Small intestine (tissue), 7 donors: ENCODE measurements at regions not wholly inside any gene's neighbourhood (a gene's known extent, or its start where the extent isn't known, plus 50 kb on each side); places are given as distances from the start of the nearest gene placed in this dataset.

Experiments used
- DNase-seq, 2 donors: peaks; one replicate each; pipeline versions ENCODE4 v3.0.0 to v3.0.0-alpha.2; 2013
- FAIRE-seq: peaks from 2 replicates; lab custom pipeline; 2012; peaks lifted over from hg19 to GRCh38; lab: Jason Lieb, UNC
- H3K27ac ChIP-seq, 3 donors: one replicate each; pipeline ENCODE4 v1.5.1; 2013; ENCODE audit warnings: low read length in 2 of 3, mild to moderate bottlenecking in 2 of 3, control low read depth in 1 of 3, inconsistent platforms in 1 of 3, low read depth in 1 of 3, moderate library complexity in 1 of 3
- H3K27me3 ChIP-seq, 3 donors: one replicate each; pipeline ENCODE4 v1.6.1; 2013; ENCODE audit warnings: low read length in 3 of 3, inconsistent platforms in 1 of 3; ENCODE audit not compliant: control insufficient read depth in 3 of 3, insufficient read depth in 3 of 3
- H3K36me3 ChIP-seq, 3 donors: one replicate each; pipeline ENCODE4 v1.6.1; 2013; ENCODE audit warnings: low read length in 3 of 3, inconsistent platforms in 1 of 3, low read depth in 1 of 3, mild to moderate bottlenecking in 1 of 3, moderate library complexity in 1 of 3; ENCODE audit not compliant: control insufficient read depth in 3 of 3, insufficient read depth in 2 of 3
- H3K4me1 ChIP-seq, 3 donors: one replicate each; pipeline ENCODE4 v1.6.1; 2013; ENCODE audit warnings: low read length in 2 of 3, inconsistent platforms in 1 of 3, low read depth in 1 of 3, mild to moderate bottlenecking in 1 of 3, moderate library complexity in 1 of 3; ENCODE audit not compliant: control insufficient read depth in 3 of 3, insufficient read depth in 2 of 3
- H3K4me3 ChIP-seq, 3 donors: one replicate each; pipeline ENCODE4 v1.5.1; 2013; ENCODE audit warnings: low read length in 3 of 3, control low read depth in 1 of 3, inconsistent platforms in 1 of 3, low read depth in 1 of 3, mild to moderate bottlenecking in 1 of 3, moderate library complexity in 1 of 3
- H3K9me3 ChIP-seq, 2 donors: one replicate each; pipeline ENCODE4 v1.6.1; 2013; ENCODE audit warnings: low read depth in 1 of 2, low read length in 1 of 2; ENCODE audit not compliant: control insufficient read depth in 2 of 2, insufficient read depth in 1 of 2
- WGBS, 3 donors: extraction: QIAGEN DNeasy Blood & Tissue Kit; methylation state at CpG; one replicate each; pipeline ENCODE4 v1.1.7; 2013; 5-methylcytosine and 5-hydroxymethylcytosine counted together
- donor health status: healthy with polysubstance abuse.
- donor health status: control.
- donor health status: control.
- donor health status: Bipolar disorder and iron deficiency.
- donor health status: healthy.

DNA sequence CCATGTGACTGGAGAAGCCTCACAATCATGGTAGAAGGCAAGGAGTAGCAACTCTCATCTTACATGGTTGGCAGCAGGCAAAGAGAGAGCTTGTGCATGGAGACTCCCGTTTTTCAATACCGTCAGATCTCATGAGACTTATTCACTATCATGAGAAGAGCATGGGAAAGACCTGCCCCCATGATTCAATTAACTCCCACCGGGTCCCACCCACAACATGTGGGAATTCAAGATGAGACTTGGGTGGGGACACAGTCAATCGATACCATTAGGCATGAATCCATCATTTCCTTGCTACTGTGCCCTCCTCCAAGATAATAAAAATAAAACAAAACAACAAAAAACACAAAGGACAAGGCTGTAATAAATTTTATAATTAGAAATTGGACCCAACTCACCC, 384.7 kb upstream of the MEIS2 start:
- DNase-seq (no peak), FAIRE-seq (no peak)
- H3K27ac ChIP-seq = no peak overlapping the region
- H3K4me3 ChIP-seq = no peak overlapping the region
- H3K36me3 ChIP-seq = no peaks in the 10 kb centered on the region
- H3K27me3 ChIP-seq = no peaks in the 10 kb centered on the region
- H3K9me3 ChIP-seq = no peaks in the 10 kb centered on the region
- no peaks in the 10 kb centered on the region for H3K4me1 ChIP-seq
- 85 to 90% (median 89%) methylated on average over 4 of the region's 4 CpGs for WGBS, 3 donors

GRCh38 chr15:37490707-37491106, 390.4 kb upstream of the MEIS2 start:
- no peak for DNase-seq
- no peak for FAIRE-seq
- H3K27ac ChIP-seq = no peak overlapping the region

DNA sequence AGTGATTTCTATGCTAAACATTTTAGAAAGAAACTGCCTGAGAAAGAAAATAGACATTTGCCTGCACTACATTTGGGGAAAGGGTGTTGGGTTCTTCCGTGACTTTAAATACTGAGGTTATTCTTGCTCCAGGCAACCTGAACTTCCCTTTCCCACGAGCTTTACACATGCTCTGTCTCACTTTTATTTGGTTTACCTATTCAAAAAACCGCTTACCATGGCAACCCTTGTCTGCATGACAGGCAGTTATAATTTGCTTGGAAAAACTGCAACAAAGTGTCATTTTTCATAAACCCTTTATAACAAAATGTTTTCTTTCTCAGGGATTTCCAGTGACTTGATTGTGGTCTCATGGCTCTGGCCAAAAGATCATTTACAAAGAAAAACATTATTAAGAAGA, 416.3 kb upstream of the MEIS2 start:
- FAIRE-seq = no peak
- no peak overlapping the region for H3K27ac ChIP-seq
- WGBS, 3 donors = 49 to 57% (median 51%) methylated on average over 3 of the region's 3 CpGs

More at GRCh38 chr15:37490707-37491106, 390.4 kb upstream of the MEIS2 start:
- Histone ChIP-seq H3K9me3 (peaks cover 0 to 2% of the 10 kb centered on the region in 2 donors), H3K36me3 (no peaks in the 10 kb centered on the region), H3K4me1 (no peaks in the 10 kb centered on the region), H3K27me3 (no peaks in the 10 kb centered on the region), H3K4me3 (no peak overlapping the region)
- WGBS, 3 donors = 92 to 97% (median 96%) methylated on average over 26 of the region's 26 CpGs

GRCh38 chr15:37517191-37517895, 417.0 kb upstream of the MEIS2 start:
- no peaks in the 10 kb centered on the region for H3K4me1 ChIP-seq
- 73 to 77% (median 77%) methylated on average over 6 of the region's 6 CpGs for WGBS, 3 donors
- FAIRE-seq = no peak

More for the DNA sequence above, 416.3 kb upstream of the MEIS2 start:
- no peak for DNase-seq
- Histone ChIP-seq H3K27me3 (no peaks in the 10 kb centered on the region), H3K4me3 (no peak overlapping the region), H3K9me3 (no peaks in the 10 kb centered on the region), H3K4me1 (no peaks in the 10 kb centered on the region), H3K36me3 (no peaks in the 10 kb centered on the region)

GRCh38 chr15:37518436-37518835, 416.0 kb upstream of the TMCO5A start:
- Histone ChIP-seq H3K27ac (no peak overlapping the region), H3K27me3 (no peaks in the 10 kb centered on the region), H3K4me1 (no peaks in the 10 kb centered on the region), H3K36me3 (no peaks in the 10 kb centered on the region), H3K9me3 (no peaks in the 10 kb centered on the region), H3K4me3 (no peak overlapping the region)
- WGBS, 3 donors = 94 to 98% (median 96%) methylated on average over 1 of the region's 1 CpG
- FAIRE-seq (no peak), DNase-seq (no peak)

More at GRCh38 chr15:37517191-37517895, 417.0 kb upstream of the MEIS2 start:
- no peak for DNase-seq
- no peak overlapping the region for H3K27ac ChIP-seq
- no peak overlapping the region for H3K4me3 ChIP-seq
- no peaks in the 10 kb centered on the region for H3K36me3 ChIP-seq
- no peaks in the 10 kb centered on the region for H3K9me3 ChIP-seq
- no peaks in the 10 kb centered on the region for H3K27me3 ChIP-seq

DNA sequence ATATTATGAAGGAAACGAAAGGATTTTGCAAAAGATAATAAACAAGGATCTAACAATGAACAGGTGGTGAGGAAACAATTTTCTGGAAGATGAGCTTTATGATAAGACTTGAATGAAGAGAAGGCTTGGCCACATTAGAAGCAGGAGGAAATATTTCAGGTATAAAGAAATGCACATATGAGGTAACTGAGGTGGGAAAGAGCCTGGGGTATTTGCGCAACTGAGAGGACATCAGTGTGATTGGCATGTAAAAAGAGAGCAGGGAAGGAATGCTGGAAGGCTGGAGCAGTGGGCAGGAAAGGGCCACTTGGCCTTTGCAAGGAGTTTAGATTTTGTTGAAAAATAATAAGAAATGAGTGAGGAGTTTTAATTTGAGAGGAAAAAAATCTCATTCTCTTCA, 414.4 kb upstream of the TMCO5A start:
- WGBS, 3 donors = 82 to 88% (median 84%) methylated on average over 2 of the region's 2 CpGs
- Histone ChIP-seq H3K36me3 (no peaks in the 10 kb centered on the region), H3K9me3 (no peaks in the 10 kb centered on the region), H3K4me3 (no peak overlapping the region), H3K4me1 (no peaks in the 10 kb centered on the region), H3K27me3 (no peaks in the 10 kb centered on the region), H3K27ac (no peak overlapping the region)
- FAIRE-seq = no peak
- DNase-seq = no peak

- no peak for FAIRE-seq
- no peak overlapping the region for H3K27ac ChIP-seq
- 22 to 60% (median 23%) methylated on average over 1 of the region's 1 CpG for WGBS, 3 donors
Measured at GRCh38 chr15:37520882-37521281, 413.6 kb upstream of the TMCO5A start.

DNA sequence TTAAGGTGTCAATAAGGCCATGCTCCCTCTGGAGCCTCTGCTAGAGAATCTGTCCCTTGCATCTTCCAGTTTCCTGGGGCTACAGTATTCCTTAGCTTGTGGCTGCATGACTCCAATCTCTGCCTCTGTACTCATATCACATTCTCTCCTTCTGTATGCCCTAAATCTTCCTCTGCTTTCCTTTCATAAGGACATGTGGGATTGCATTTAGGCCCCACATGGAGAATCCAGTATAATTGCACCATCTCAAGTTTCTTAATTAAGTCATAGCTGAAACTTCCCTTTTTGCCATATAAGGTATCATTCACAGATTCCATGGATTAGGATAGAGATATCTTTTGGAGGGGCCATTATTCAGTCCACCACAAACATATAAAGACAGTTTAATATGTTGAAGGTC, 409.8 kb upstream of the TMCO5A start:
- Histone ChIP-seq H3K9me3 (no peaks in the 10 kb centered on the region), H3K27ac (no peak overlapping the region), H3K4me3 (no peak overlapping the region), H3K27me3 (no peaks in the 10 kb centered on the region), H3K36me3 (no peaks in the 10 kb centered on the region), H3K4me1 (no peaks in the 10 kb centered on the region)
- no peak for DNase-seq
- FAIRE-seq = no peak

More at GRCh38 chr15:37520882-37521281, 413.6 kb upstream of the TMCO5A start:
- DNase-seq = no peak
- H3K4me1 ChIP-seq = no peaks in the 10 kb centered on the region
- H3K9me3 ChIP-seq = no peaks in the 10 kb centered on the region
- H3K27me3 ChIP-seq = no peaks in the 10 kb centered on the region
- no peaks in the 10 kb centered on the region for H3K36me3 ChIP-seq
- no peak overlapping the region for H3K4me3 ChIP-seq

DNA sequence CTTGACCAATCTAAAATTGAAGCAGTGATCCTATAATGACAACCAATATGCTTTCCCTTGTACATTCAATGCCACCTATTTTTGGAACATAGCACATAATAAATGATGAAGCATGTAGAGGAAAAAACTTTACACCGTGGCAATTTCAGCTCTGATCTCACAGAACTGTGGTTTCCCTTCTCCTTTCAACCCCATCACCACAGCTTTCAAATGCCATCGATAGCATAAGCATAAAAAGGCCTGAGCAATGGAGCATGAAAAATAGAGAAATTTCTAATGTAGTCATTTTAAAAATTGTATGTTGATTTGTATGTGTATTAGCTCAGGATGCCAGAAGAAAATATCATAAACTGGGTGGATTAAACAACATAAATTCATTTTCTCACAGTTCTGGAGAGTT, 406.0 kb upstream of the TMCO5A start:
- Histone ChIP-seq H3K27ac (no peak overlapping the region), H3K4me3 (no peak overlapping the region), H3K36me3 (no peaks in the 10 kb centered on the region), H3K27me3 (no peaks in the 10 kb centered on the region), H3K9me3 (no peaks in the 10 kb centered on the region), H3K4me1 (no peaks in the 10 kb centered on the region)
- 65 to 83% (median 79%) methylated on average over 2 of the region's 2 CpGs for WGBS, 3 donors
- DNase-seq = no peak
- no peak for FAIRE-seq
